HCT116 (cell line): ENCODE measurements at regions not wholly inside any gene's neighbourhood (a gene's known extent, or its start where the extent isn't known, plus 50 kb on each side); places are given as distances from the start of the nearest gene placed in this dataset.

Experiments
- ATAC-seq: fragments of 200-7000 bp; cut with Tn5 transposase; 2 replicates; pipeline ENCODE4 v1.9.1; 2020; ENCODE audit warnings: mild to moderate bottlenecking, moderate library complexity
- BruUV-seq: library from RNA; stranded (reverse); fragments of 400-500 nt; replicated peaks from 2 replicates; lab custom pipeline; 2021; lab: Mats Ljungman, UMichigan
- CTCF ChIA-PET: fragments of 300-600 bp; sonication (Branson Sonifier 250); formaldehyde crosslinking; loops from one replicate; lab custom pipeline; 2021; ENCODE audit warnings: antibody characterized with exemption; lab: Charles Lee
- POLR2A ChIA-PET: fragments of 300-600, 350-600 bp; sonication (Branson Sonifier 250); formaldehyde crosslinking; loops from one replicate; lab custom pipeline; 2021; ENCODE audit warnings: antibody characterized with exemption; lab: Charles Lee
- RAD21 ChIA-PET, 2 experiments: fragments of 300-600 bp; sonication (Branson Sonifier 250); formaldehyde crosslinking; loops; one replicate each; lab custom pipeline; 2023; ENCODE audit warnings: low total read pairs in 2 of 2; ENCODE audit not compliant: uncharacterized antibody in 2 of 2, unreplicated experiment in 2 of 2, low non-redundant PET in 1 of 2; lab: Charles Lee
- DNase-seq: peaks from one replicate; pipeline ENCODE4 v3.0.0-alpha.2; 2010; ENCODE audit warnings: low read depth, low spot score
- H2AFZ ChIP-seq: fragments of 200-600 bp; shearing (Covaris generic), sonication (generic); 2 replicates; pipeline ENCODE4 v1.6.1; 2017; ENCODE audit warnings: low read depth, mixed run types, mixed read lengths, antibody characterized with exemption, low read length; ENCODE audit not compliant: poor library complexity, severe bottlenecking
- H3K27ac ChIP-seq: 2 replicates; pipeline ENCODE4 v1.5.1; 2012; ENCODE audit warnings: low read depth, low read length
- H3K27me3 ChIP-seq: fragments of 200-600 bp; sonication (generic); 2 replicates; pipeline ENCODE4 v1.6.1; 2016; ENCODE audit warnings: mixed run types, low read length, mixed read lengths; ENCODE audit not compliant: insufficient read depth
- H3K36me3 ChIP-seq, 2 experiments: fragments of 200-500 bp in 1 of 2; fragments of 200-600 bp in 1 of 2; sonication (Bioruptor generic) in 1 of 2; sonication (generic) in 1 of 2; 2 replicates each; pipeline versions ENCODE4 v1.5.1 to v1.6.1; 2014 to 2016; ENCODE audit warnings: low read length in 2 of 2, inconsistent platforms in 1 of 2, mixed read lengths in 1 of 2, mixed run types in 1 of 2; ENCODE audit not compliant: insufficient read depth in 2 of 2, control insufficient read depth in 1 of 2
- H3K4me1 ChIP-seq, 2 experiments: fragments of 200-600 bp in 1 of 2; sonication (generic) in 1 of 2; 2 replicates each; pipeline versions ENCODE4 v1.5.1 to v1.6.1; 2012 to 2017; ENCODE audit warnings: low read length in 2 of 2, inconsistent platforms in 1 of 2, mild to moderate bottlenecking in 1 of 2, mixed read lengths in 1 of 2, mixed run types in 1 of 2, moderate library complexity in 1 of 2; ENCODE audit not compliant: insufficient read depth in 2 of 2, control insufficient read depth in 1 of 2
- H3K4me2 ChIP-seq: fragments of 200-600 bp; sonication (generic); 2 replicates; pipeline ENCODE4 v1.6.1; 2017; ENCODE audit warnings: mixed run types, low read length, mixed read lengths
- H3K4me3 ChIP-seq, 2 experiments: fragments of 200-600 bp in 1 of 2; sonication (generic) in 1 of 2; replicated peaks in 1 of 2; 2 replicates each; pipeline ENCODE4 v1.5.1; 2011 to 2016; ENCODE audit warnings: low read length in 2 of 2, control low read depth in 1 of 2, low read depth in 1 of 2, mild to moderate bottlenecking in 1 of 2, mixed read lengths in 1 of 2, mixed run types in 1 of 2
- H3K79me2 ChIP-seq: fragments of 200-600 bp; sonication (generic); 2 replicates; pipeline ENCODE4 v1.6.1; 2017; ENCODE audit warnings: mild to moderate bottlenecking, mixed run types, low read length, moderate library complexity, mixed read lengths; ENCODE audit not compliant: insufficient read depth
- H3K9ac ChIP-seq: fragments of 200-600 bp; sonication (generic); 2 replicates; pipeline ENCODE4 v1.6.1; 2016; ENCODE audit warnings: low read length, mixed read lengths
- H3K9me2 ChIP-seq: fragments of 200-600 bp; sonication (generic), shearing (Covaris generic); 2 replicates; pipeline ENCODE4 v1.6.1; 2017; ENCODE audit warnings: mixed run types, mild to moderate bottlenecking, moderate library complexity; ENCODE audit not compliant: insufficient read depth
- H3K9me3 ChIP-seq, 2 experiments: fragments of 200-500 bp in 1 of 2; fragments of 200-600 bp in 1 of 2; sonication (Bioruptor generic) in 1 of 2; sonication (generic) in 1 of 2; 2 replicates each; pipeline ENCODE4 v1.6.1; 2014 to 2017; ENCODE audit warnings: low read length in 2 of 2, mixed read lengths in 2 of 2, inconsistent platforms in 1 of 2, low read depth in 1 of 2, mild to moderate bottlenecking in 1 of 2, mixed run types in 1 of 2, moderate library complexity in 1 of 2; ENCODE audit not compliant: control insufficient read depth in 1 of 2, insufficient read depth in 1 of 2
- H4K20me1 ChIP-seq: fragments of 200-600 bp; sonication (generic), shearing (Covaris generic); 2 replicates; pipeline ENCODE4 v1.6.1; 2017; ENCODE audit warnings: mixed run types, mild to moderate bottlenecking, moderate library complexity; ENCODE audit not compliant: insufficient read depth
- CEBPB ChIP-seq: IDR thresholded peaks from 2 replicates; pipeline ENCODE4 v1.6.1; 2012; ENCODE audit warnings: low read depth
- MAX ChIP-seq: IDR thresholded peaks from 2 replicates; pipeline ENCODE4 v1.6.1; 2012
- POLR2A ChIP-seq: IDR thresholded peaks from 2 replicates; pipeline ENCODE4 v1.7.0; 2011; ENCODE audit warnings: borderline replicate concordance; ENCODE audit not compliant: insufficient read depth, insufficient read length; ENCODE audit errors: extremely low read depth
- REST ChIP-seq: IDR thresholded peaks from 2 replicates; pipeline ENCODE4 v1.6.1; 2012; ENCODE audit warnings: low read depth
- TCF7L2 ChIP-seq: IDR thresholded peaks from 2 replicates; pipeline ENCODE4 v1.7.0; 2011; ENCODE audit warnings: borderline replicate concordance, inconsistent platforms; ENCODE audit not compliant: insufficient read depth, insufficient read length; ENCODE audit errors: extremely low read depth
- intact Hi-C: fragments of 100-400 bp; cut with micrococcal nuclease; formaldehyde crosslinking; loops from 2 replicates; pipeline ENCODE4 v1.10.0; 2022

- H3K9ac ChIP-seq: no peak overlapping the region
- H2AFZ ChIP-seq: no peak overlapping the region
- no TSS peak for BruUV-seq
- intact Hi-C loops: no loop called here
- no peaks in the 10 kb centered on the region for H3K36me3 ChIP-seq
- no peak overlapping the region for H3K4me2 ChIP-seq
- RAD21 ChIA-PET: no interaction called here
- no peaks in the 10 kb centered on the region for H3K79me2 ChIP-seq
- TF ChIP-seq TCF7L2 (no peak), POLR2A (no peak), REST (no peak), CEBPB (no peak), MAX (no peak)
- TF ChIP-seq, all 23 proteins: peak for 0
- Histone ChIP-seq H4K20me1 (no peaks in the 10 kb centered on the region), H3K27ac (no peak overlapping the region), H3K4me3 (no peak overlapping the region), H3K27me3 (no peaks in the 10 kb centered on the region), H3K4me1 (no peaks in the 10 kb centered on the region), H3K9me3 (no peaks in the 10 kb centered on the region), H3K9me2 (no peaks in the 10 kb centered on the region)
- DNase-seq (no peak), ATAC-seq (no peak)
- ChIA-PET CTCF (interaction anchor here (1.0 to 1.9 kb wide), 2 partner anchors 20 to 378 kb away, joined by 3 to 6 read pairs; no protein-coding TSS in a partner anchor), POLR2A (no interaction called here)
Observed at GRCh38 chr4:186018784-186019183, 50.2 kb upstream of the TLR3 start.
